Fibroblast of villous mesenchyme (primary cell): ENCODE measurements at regions not wholly inside any gene's neighbourhood (a gene's known extent, or its start where the extent isn't known, plus 50 kb on each side); places are given as distances from the start of the nearest gene placed in this dataset.
"Not testable (repeated sequence)": the region's sequence is repeated elsewhere in the genome, so short reads cannot be mapped to it uniquely, and the experiment has no call there.

ENCODE experiments used
- DNase-seq: peaks from one replicate; pipeline ENCODE4 v3.0.0-alpha.2; 2010; ENCODE audit warnings: low read depth
- H3K4me3 ChIP-seq: 2 replicates; pipeline ENCODE4 v1.5.1; 2011; ENCODE audit warnings: low read depth, mild to moderate bottlenecking, low read length
- CTCF ChIP-seq: IDR thresholded peaks from 2 replicates; pipeline ENCODE4 v1.5.1; 2012; ENCODE audit warnings: low read depth, mild to moderate bottlenecking, low read length; ENCODE audit not compliant: insufficient read depth

GRCh38 chr16:35210681-35211433 is 1751.4 kb downstream of the TP53TG3F start:
- DNase-seq, result no peak
- no peak for TF ChIP-seq CTCF
- H3K4me3 ChIP-seq, result no peak overlapping the region

- no peak overlapping the region for H3K4me3 ChIP-seq
- TF ChIP-seq CTCF, result no peak
- DNase-seq, result no peak
Measured at GRCh38 chr16:35214840-35215239, 1755.4 kb downstream of the TP53TG3F start.

- H3K4me3 ChIP-seq, result no peak overlapping the region
- no peak for DNase-seq
- TF ChIP-seq CTCF, result no peak
Measured at GRCh38 chr16:35215287-35215686, 1755.9 kb downstream of the TP53TG3F start.

GRCh38 chr16:35216261-35216660 is 1756.8 kb downstream of the TP53TG3F start:
- H3K4me3 ChIP-seq, DNase-seq: not testable (repeated sequence)

- H3K4me3 ChIP-seq, result no peak overlapping the region
- DNase-seq, result no peak
- no peak for TF ChIP-seq CTCF
Measured at GRCh38 chr16:35221482-35222185, 1762.2 kb downstream of the TP53TG3F start.

GRCh38 chr16:35234679-35235078 is 1775.3 kb downstream of the TP53TG3F start:
- no peak overlapping the region for H3K4me3 ChIP-seq
- TF ChIP-seq CTCF, result no peak
- no peak for DNase-seq

GRCh38 chr16:35239561-35239960 is 1780.1 kb downstream of the TP53TG3F start:
- no peak for TF ChIP-seq CTCF
- H3K4me3 ChIP-seq, result no peak overlapping the region
- no peak for DNase-seq
